ENCODE measurements at regions not wholly inside any gene's neighbourhood (a gene's known extent, or its start where the extent isn't known, plus 50 kb on each side); places are given as distances from the start of the nearest gene placed in this dataset.

DNA sequence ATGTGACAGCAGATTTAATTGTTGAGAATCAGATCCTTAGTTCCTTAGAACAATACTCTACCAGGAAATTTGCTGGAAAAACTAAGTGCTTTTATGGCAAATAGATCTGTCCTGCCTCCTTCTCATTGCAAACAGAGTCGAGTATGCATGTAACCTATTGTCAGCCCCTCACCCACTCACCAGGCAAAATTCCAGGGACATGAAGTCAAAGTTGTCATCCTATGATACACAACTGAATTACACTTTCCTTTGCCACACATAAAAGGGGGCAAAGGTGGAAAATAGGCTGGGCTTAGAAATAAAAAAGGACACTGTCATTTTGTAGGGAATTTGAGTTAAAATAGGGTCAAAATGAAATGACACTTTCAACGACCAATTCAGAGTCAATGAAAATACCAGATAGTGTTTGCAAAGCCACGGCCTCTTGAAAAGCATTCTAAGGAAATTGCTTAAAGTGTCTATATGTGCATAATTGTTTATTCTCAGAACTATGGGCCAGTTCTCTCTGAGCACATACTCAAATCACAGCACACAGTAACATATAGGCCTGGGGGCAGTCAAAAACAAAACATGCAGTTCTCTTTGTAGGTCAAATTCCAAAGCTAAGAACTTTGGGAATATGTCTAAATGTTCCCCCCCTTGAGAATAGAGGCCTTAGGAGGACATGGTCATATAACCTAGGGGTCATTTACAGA lies 452.8 kb downstream of the NFIB start:
- Histone ChIP-seq H3K4me3 (ENCODE audit: low read depth in 1 of 2, low read length in 2 of 2) (no peak overlapping the region), H3K4me1 (ENCODE audit: control insufficient read depth in 1 of 2, insufficient read depth in 2 of 2, low read length in 2 of 2) (peaks cover 6 to 9% of the 10 kb centered on the region in 2 donors), H3K9me3 (ENCODE audit: control insufficient read depth in 1 of 2, low read length in 2 of 2) (no peaks in the 10 kb centered on the region), H3K36me3 (ENCODE audit: control insufficient read depth in 1 of 2, insufficient read depth in 2 of 2, low read length in 2 of 2) (no peaks in the 10 kb centered on the region), H3K27ac (ENCODE audit: low read length) (no peak overlapping the region), H3K27me3 (ENCODE audit: low read depth, low read length) (no peaks in the 10 kb centered on the region)

GRCh38 chr9:13860019-13860418 lies 453.9 kb downstream of the NFIB start:
- Histone ChIP-seq H3K9me3 (ENCODE audit: control insufficient read depth in 1 of 2, low read length in 2 of 2) (no peaks in the 10 kb centered on the region), H3K4me1 (ENCODE audit: control insufficient read depth in 1 of 2, insufficient read depth in 2 of 2, low read length in 2 of 2) (peaks cover 6 to 9% of the 10 kb centered on the region in 2 donors), H3K27me3 (ENCODE audit: low read depth, low read length) (no peaks in the 10 kb centered on the region), H3K4me3 (ENCODE audit: low read depth in 1 of 2, low read length in 2 of 2) (no peak overlapping the region), H3K36me3 (ENCODE audit: control insufficient read depth in 1 of 2, insufficient read depth in 2 of 2, low read length in 2 of 2) (no peaks in the 10 kb centered on the region), H3K27ac (ENCODE audit: low read length) (no peak overlapping the region)

DNA sequence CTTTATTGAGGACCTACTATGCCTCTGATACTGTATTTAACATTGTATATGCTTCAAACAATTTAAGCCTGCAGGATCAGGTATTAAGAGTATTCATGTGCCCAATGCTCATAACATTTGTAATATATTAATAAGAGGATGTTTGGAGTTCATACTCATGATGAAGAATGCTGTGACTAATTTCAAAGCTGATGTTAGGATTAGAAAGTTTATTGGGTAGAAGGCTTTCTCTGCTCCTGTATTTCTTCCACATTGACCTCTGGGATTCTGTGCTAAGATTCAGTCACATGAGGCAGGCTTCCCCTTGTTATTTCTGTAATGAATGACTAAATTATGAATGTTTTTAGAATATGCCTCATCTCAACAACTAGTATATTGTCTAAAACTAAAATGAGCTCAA lies 456.4 kb downstream of the NFIB start:
- H3K36me3 ChIP-seq (ENCODE audit: control insufficient read depth in 1 of 2, insufficient read depth in 2 of 2, low read length in 2 of 2), result no peaks in the 10 kb centered on the region
- no peaks in the 10 kb centered on the region for H3K27me3 ChIP-seq (ENCODE audit: low read depth, low read length)
- H3K27ac ChIP-seq (ENCODE audit: low read length), result no peak overlapping the region
- peaks cover 0 to 4% of the 10 kb centered on the region in 2 donors for H3K4me1 ChIP-seq (ENCODE audit: control insufficient read depth in 1 of 2, insufficient read depth in 2 of 2, low read length in 2 of 2)
- H3K4me3 ChIP-seq (ENCODE audit: low read depth in 1 of 2, low read length in 2 of 2), result no peak overlapping the region
- no peaks in the 10 kb centered on the region for H3K9me3 ChIP-seq (ENCODE audit: control insufficient read depth in 1 of 2, low read length in 2 of 2)

DNA sequence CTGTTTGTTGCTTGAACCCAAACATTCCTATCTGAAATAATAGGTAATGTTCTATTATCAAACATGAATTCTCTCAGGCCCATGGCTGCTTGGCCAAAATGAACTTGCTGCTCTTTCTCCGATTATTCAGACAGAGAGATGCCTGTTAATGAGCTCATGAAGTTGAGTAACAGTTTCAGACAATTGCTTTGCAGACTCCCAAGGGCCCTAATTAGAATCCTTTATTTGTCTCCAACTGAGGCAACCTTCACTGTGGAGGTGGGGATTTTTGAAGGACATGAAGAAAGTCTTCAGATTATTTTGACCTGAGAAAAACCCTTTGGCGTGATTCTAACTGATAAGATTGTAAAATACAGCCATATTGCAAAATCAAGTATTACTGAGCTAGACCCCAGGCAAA lies 466.7 kb downstream of the NFIB start:
- Histone ChIP-seq H3K27ac (ENCODE audit: low read length) (no peak overlapping the region), H3K4me3 (ENCODE audit: low read depth in 1 of 2, low read length in 2 of 2) (no peak overlapping the region)

DNA sequence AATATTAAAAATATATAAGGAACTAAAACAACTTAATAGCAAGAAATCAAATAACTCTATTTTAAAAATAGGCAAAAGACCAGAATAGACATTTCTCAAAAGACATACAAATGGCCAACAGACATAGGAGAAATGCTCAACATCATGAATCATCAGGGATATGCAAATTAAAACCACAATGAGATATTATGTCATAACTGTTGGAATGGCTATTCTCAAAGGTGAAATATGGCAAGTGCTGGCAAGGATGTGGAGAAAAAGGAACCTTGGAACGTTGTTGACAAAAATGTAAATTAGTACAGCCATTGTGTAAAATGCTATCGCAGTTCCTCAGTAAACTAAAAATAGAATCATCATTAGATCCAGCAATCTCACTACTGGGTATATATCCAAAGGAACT lies 468.5 kb downstream of the NFIB start:
- H3K27me3 ChIP-seq (ENCODE audit: low read depth, low read length), result no peaks in the 10 kb centered on the region
- no peak overlapping the region for H3K27ac ChIP-seq (ENCODE audit: low read length)
- H3K9me3 ChIP-seq (ENCODE audit: control insufficient read depth in 1 of 2, low read length in 2 of 2), result no peaks in the 10 kb centered on the region
- H3K36me3 ChIP-seq (ENCODE audit: control insufficient read depth in 1 of 2, insufficient read depth in 2 of 2, low read length in 2 of 2), result no peaks in the 10 kb centered on the region
- H3K4me3 ChIP-seq (ENCODE audit: low read depth in 1 of 2, low read length in 2 of 2), result no peak overlapping the region
- H3K4me1 ChIP-seq (ENCODE audit: control insufficient read depth in 1 of 2, insufficient read depth in 2 of 2, low read length in 2 of 2), result no peaks in the 10 kb centered on the region

More for the DNA sequence above, 466.7 kb downstream of the NFIB start:
- no peaks in the 10 kb centered on the region for H3K36me3 ChIP-seq (ENCODE audit: control insufficient read depth in 1 of 2, insufficient read depth in 2 of 2, low read length in 2 of 2)
- H3K4me1 ChIP-seq (ENCODE audit: control insufficient read depth in 1 of 2, insufficient read depth in 2 of 2, low read length in 2 of 2), result no peaks in the 10 kb centered on the region
- H3K27me3 ChIP-seq (ENCODE audit: low read depth, low read length), result no peaks in the 10 kb centered on the region
- H3K9me3 ChIP-seq (ENCODE audit: control insufficient read depth in 1 of 2, low read length in 2 of 2), result no peaks in the 10 kb centered on the region

DNA sequence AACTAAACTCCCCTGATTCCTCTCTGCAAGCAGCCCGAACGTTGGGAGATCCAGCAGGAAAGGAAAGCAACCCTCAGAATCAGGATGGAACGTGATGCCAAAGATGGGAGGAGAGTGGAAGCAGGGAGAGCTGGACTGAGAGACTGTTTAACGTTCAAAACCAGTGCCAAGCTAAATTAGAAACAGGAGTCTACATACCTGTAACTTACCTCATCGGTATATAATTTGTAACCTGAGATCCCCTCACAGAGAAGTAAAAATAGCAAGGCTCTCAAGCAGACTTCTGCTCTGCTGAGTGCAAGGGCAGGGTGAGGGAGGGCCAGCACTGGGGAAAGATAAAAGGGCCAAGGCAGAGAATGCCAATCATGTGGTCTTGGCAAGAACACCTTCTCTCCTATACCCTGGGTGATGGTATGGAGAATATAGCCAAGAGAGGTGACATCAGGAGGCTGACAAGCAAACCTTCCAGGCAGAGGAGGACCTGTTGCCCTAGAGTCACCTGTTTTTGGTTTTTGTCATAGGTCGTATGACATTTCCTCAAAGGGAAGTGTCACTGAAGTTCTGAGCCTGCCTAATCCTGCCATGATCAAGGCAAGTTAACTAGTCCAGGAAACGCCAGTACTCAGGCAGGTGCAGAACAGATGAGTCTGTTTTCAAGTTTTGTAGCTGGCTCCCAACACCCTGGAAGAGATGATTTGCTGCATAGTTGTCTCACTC lies 472.0 kb downstream of the NFIB start:
- Histone ChIP-seq H3K9me3 (ENCODE audit: control insufficient read depth in 1 of 2, low read length in 2 of 2) (no peaks in the 10 kb centered on the region), H3K27ac (ENCODE audit: low read length) (no peak overlapping the region), H3K36me3 (ENCODE audit: control insufficient read depth in 1 of 2, insufficient read depth in 2 of 2, low read length in 2 of 2) (no peaks in the 10 kb centered on the region), H3K27me3 (ENCODE audit: low read depth, low read length) (no peaks in the 10 kb centered on the region), H3K4me3 (ENCODE audit: low read depth in 1 of 2, low read length in 2 of 2) (no peak overlapping the region), H3K4me1 (ENCODE audit: control insufficient read depth in 1 of 2, insufficient read depth in 2 of 2, low read length in 2 of 2) (no peaks in the 10 kb centered on the region)

DNA sequence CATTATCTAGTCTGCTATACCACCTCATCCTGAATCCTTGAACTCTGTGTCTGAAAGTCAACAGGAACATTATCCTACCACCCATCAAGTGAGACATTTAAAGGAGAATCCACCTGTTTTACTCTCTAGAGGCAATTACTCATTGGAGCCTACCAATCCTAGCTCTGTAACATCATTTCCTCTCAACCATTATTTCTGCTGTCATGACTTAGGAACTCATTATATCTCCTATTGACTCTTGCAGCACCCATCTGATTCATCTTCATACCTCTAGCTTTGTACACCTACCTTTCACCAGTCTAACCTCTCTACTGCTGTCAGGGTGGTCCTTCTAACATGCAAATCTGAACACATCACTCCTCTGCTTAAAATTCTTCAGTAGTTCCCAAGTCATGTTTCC lies 481.5 kb downstream of the NFIB start:
- Histone ChIP-seq H3K4me1 (ENCODE audit: control insufficient read depth in 1 of 2, insufficient read depth in 2 of 2, low read length in 2 of 2) (no peaks in the 10 kb centered on the region), H3K27me3 (ENCODE audit: low read depth, low read length) (no peaks in the 10 kb centered on the region), H3K9me3 (ENCODE audit: control insufficient read depth in 1 of 2, low read length in 2 of 2) (no peaks in the 10 kb centered on the region), H3K4me3 (ENCODE audit: low read depth in 1 of 2, low read length in 2 of 2) (no peak overlapping the region), H3K27ac (ENCODE audit: low read length) (no peak overlapping the region), H3K36me3 (ENCODE audit: control insufficient read depth in 1 of 2, insufficient read depth in 2 of 2, low read length in 2 of 2) (no peaks in the 10 kb centered on the region)

DNA sequence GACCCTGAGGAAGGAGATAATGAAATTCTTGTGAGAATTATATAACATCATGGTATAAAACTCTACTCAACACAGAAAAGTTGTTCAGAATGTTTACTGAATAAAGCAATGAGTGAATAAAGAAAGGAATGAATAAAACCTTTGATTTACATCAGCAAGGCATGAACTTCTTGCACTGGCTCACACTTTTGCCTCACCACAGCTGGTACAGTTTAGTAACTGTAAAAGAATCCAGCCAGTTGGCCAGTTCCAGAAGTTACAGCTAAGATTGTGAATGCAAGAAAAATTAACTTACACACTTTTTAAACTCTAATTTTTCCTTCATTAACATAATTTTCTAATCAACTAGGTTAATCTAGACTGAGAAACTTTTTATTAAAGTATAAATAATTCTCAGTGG lies 490.9 kb downstream of the NFIB start:
- H3K4me1 ChIP-seq (ENCODE audit: control insufficient read depth in 1 of 2, insufficient read depth in 2 of 2, low read length in 2 of 2), result peaks cover 0 to 4% of the 10 kb centered on the region in 2 donors
- H3K36me3 ChIP-seq (ENCODE audit: control insufficient read depth in 1 of 2, insufficient read depth in 2 of 2, low read length in 2 of 2), result no peaks in the 10 kb centered on the region
- no peak overlapping the region for H3K27ac ChIP-seq (ENCODE audit: low read length)
- no peak overlapping the region for H3K4me3 ChIP-seq (ENCODE audit: low read depth in 1 of 2, low read length in 2 of 2)
- H3K27me3 ChIP-seq (ENCODE audit: low read depth, low read length), result no peaks in the 10 kb centered on the region
- no peaks in the 10 kb centered on the region for H3K9me3 ChIP-seq (ENCODE audit: control insufficient read depth in 1 of 2, low read length in 2 of 2)

DNA sequence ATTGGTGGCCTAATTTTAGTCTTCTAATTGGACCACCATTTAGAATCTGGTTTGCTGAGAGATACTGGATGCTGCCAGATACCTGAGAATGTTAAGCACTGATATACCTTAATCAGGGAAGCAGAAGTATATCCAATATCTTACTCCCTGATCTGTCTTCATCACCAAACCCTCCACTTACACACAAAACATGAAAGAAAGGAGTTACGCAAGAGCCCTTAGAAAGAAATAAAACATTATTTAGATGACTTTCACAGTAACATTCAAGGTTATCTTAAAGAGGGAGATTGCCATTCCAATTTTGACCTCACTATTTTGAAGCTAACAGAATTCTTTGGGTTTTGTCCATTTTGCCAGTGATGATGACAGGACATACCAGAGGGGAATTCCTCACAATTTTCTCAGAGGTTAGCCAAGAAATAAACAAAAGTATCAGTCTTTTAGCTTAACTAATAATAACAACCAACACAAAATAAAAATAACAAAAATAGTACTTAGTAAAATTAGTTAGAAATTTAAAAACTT lies 496.1 kb downstream of the NFIB start:
- Histone ChIP-seq H3K9me3 (ENCODE audit: control insufficient read depth in 1 of 2, low read length in 2 of 2) (no peaks in the 10 kb centered on the region), H3K4me3 (ENCODE audit: low read depth in 1 of 2, low read length in 2 of 2) (no peak overlapping the region), H3K27me3 (ENCODE audit: low read depth, low read length) (no peaks in the 10 kb centered on the region), H3K36me3 (ENCODE audit: control insufficient read depth in 1 of 2, insufficient read depth in 2 of 2, low read length in 2 of 2) (no peaks in the 10 kb centered on the region), H3K4me1 (ENCODE audit: control insufficient read depth in 1 of 2, insufficient read depth in 2 of 2, low read length in 2 of 2) (no peaks in the 10 kb centered on the region), H3K27ac (ENCODE audit: low read length) (no peak overlapping the region)

- Histone ChIP-seq H3K4me3 (ENCODE audit: low read depth in 1 of 2, low read length in 2 of 2) (no peak overlapping the region), H3K27ac (ENCODE audit: low read length) (no peak overlapping the region), H3K27me3 (ENCODE audit: low read depth, low read length) (no peaks in the 10 kb centered on the region), H3K4me1 (ENCODE audit: control insufficient read depth in 1 of 2, insufficient read depth in 2 of 2, low read length in 2 of 2) (no peaks in the 10 kb centered on the region), H3K9me3 (ENCODE audit: control insufficient read depth in 1 of 2, low read length in 2 of 2) (no peaks in the 10 kb centered on the region), H3K36me3 (ENCODE audit: control insufficient read depth in 1 of 2, insufficient read depth in 2 of 2, low read length in 2 of 2) (no peaks in the 10 kb centered on the region)
Observed at GRCh38 chr9:13816837-13817236, 497.1 kb downstream of the NFIB start.

- no peak overlapping the region for H3K27ac ChIP-seq (ENCODE audit: low read length)
- no peaks in the 10 kb centered on the region for H3K27me3 ChIP-seq (ENCODE audit: low read depth, low read length)
- H3K4me3 ChIP-seq (ENCODE audit: low read depth in 1 of 2, low read length in 2 of 2), result no peak overlapping the region
- no peaks in the 10 kb centered on the region for H3K4me1 ChIP-seq (ENCODE audit: control insufficient read depth in 1 of 2, insufficient read depth in 2 of 2, low read length in 2 of 2)
- no peaks in the 10 kb centered on the region for H3K9me3 ChIP-seq (ENCODE audit: control insufficient read depth in 1 of 2, low read length in 2 of 2)
- no peaks in the 10 kb centered on the region for H3K36me3 ChIP-seq (ENCODE audit: control insufficient read depth in 1 of 2, insufficient read depth in 2 of 2, low read length in 2 of 2)
Observed at GRCh38 chr9:13814647-13815400, 499.1 kb downstream of the NFIB start.

All from muscle layer of duodenum (tissue), 2 donors.